A549 (cell line): ENCODE measurements at regions not wholly inside any gene's neighbourhood (a gene's known extent, or its start where the extent isn't known, plus 50 kb on each side); places are given as distances from the start of the nearest gene placed in this dataset.
"Not testable (repeated sequence)": the region's sequence is repeated elsewhere in the genome, so short reads cannot be mapped to it uniquely, and the experiment has no call there.

Source experiments
- CBX2 ChIP-seq: fragments of 200-600 bp; sonication (generic); IDR thresholded peaks from 2 replicates; pipeline ENCODE4 v1.6.1; 2016; ENCODE audit warnings: low read depth, mild to moderate bottlenecking, borderline replicate concordance
- HDAC2 ChIP-seq: fragments of 200-600 bp; sonication (generic); IDR thresholded peaks from 2 replicates; pipeline ENCODE4 v1.6.1; 2016
- JUN ChIP-seq, 2 experiments: fragments of >200 bp; sonication (Bioruptor Twin); formaldehyde crosslinking; IDR thresholded peaks; 2 replicates in 1 of 2; 3 replicates in 1 of 2; pipeline ENCODE4 v1.6.1; 2016 to 2017
- KDM1A ChIP-seq: fragments of 200-600 bp; sonication (generic); IDR thresholded peaks from 2 replicates; pipeline ENCODE4 v1.6.1; 2016; ENCODE audit warnings: low read depth, mild to moderate bottlenecking
- KDM5A ChIP-seq: fragments of 200-600 bp; sonication (generic); IDR thresholded peaks from 2 replicates; pipeline ENCODE4 v1.6.1; 2016; ENCODE audit warnings: antibody characterized with exemption, mild to moderate bottlenecking
- NPAS2 ChIP-seq: fragments of 250-450 bp; sonication (Bioruptor Pico); IDR thresholded peaks from 2 replicates; pipeline ENCODE4 v1.8.0; 2022; ENCODE audit warnings: mild to moderate bottlenecking, moderate library complexity, borderline replicate concordance
- ZFP36 ChIP-seq: fragments of 450-650 bp; IDR thresholded peaks from 2 replicates; pipeline ENCODE4 v1.6.1; 2014; ENCODE audit warnings: borderline replicate concordance; ENCODE audit not compliant: partially characterized antibody
- TF ChIP-seq, protein P1 (sequence below): fragments of >200 bp; sonication (Bioruptor Twin); formaldehyde crosslinking; IDR thresholded peaks from 3 replicates; pipeline ENCODE4 v1.5.1; 2016
- TF ChIP-seq, protein P2 (sequence below): IDR thresholded peaks from 2 replicates; pipeline ENCODE4 v1.6.1; 2012
- TF ChIP-seq, protein P3 (sequence below): fragments of 200-600 bp; sonication (generic); IDR thresholded peaks from 2 replicates; pipeline ENCODE4 v1.6.1; 2016; ENCODE audit warnings: antibody characterized with exemption, mild to moderate bottlenecking, moderate library complexity

DNA sequence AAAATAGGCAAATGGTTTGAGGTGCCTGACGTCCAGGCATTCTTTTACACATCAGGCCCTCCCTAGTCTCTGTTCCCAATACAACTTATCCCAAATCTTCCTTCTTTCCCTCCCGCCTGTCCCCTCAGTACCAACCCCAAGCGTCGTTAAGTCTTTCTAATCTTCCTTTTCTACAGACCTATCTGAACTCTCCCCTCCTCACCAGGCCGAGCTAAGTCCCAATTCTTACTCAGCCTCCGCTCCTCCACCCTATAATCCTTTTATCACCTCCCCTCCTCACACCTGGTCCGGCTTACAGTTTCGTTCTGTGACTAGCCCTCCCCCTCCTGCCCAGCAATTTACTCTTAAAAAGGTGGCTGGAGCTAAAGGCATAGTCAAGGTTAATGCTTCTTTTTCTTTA is 542.4 kb upstream of the HTR2C start:
- not testable (repeated sequence) for TF ChIP-seq NPAS2 (CRISPR knock-in tag); CBX2; ZFP36; KDM1A; HDAC2; KDM5A; JUN (IDR thresholded peaks at IDR 0.05)
- TF ChIP-seq, protein P1, sequence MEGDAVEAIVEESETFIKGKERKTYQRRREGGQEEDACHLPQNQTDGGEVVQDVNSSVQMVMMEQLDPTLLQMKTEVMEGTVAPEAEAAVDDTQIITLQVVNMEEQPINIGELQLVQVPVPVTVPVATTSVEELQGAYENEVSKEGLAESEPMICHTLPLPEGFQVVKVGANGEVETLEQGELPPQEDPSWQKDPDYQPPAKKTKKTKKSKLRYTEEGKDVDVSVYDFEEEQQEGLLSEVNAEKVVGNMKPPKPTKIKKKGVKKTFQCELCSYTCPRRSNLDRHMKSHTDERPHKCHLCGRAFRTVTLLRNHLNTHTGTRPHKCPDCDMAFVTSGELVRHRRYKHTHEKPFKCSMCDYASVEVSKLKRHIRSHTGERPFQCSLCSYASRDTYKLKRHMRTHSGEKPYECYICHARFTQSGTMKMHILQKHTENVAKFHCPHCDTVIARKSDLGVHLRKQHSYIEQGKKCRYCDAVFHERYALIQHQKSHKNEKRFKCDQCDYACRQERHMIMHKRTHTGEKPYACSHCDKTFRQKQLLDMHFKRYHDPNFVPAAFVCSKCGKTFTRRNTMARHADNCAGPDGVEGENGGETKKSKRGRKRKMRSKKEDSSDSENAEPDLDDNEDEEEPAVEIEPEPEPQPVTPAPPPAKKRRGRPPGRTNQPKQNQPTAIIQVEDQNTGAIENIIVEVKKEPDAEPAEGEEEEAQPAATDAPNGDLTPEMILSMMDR, result not testable (repeated sequence)
- TF ChIP-seq, protein P2, sequence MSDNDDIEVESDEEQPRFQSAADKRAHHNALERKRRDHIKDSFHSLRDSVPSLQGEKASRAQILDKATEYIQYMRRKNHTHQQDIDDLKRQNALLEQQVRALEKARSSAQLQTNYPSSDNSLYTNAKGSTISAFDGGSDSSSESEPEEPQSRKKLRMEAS, result not testable (repeated sequence)
- TF ChIP-seq, protein P3, sequence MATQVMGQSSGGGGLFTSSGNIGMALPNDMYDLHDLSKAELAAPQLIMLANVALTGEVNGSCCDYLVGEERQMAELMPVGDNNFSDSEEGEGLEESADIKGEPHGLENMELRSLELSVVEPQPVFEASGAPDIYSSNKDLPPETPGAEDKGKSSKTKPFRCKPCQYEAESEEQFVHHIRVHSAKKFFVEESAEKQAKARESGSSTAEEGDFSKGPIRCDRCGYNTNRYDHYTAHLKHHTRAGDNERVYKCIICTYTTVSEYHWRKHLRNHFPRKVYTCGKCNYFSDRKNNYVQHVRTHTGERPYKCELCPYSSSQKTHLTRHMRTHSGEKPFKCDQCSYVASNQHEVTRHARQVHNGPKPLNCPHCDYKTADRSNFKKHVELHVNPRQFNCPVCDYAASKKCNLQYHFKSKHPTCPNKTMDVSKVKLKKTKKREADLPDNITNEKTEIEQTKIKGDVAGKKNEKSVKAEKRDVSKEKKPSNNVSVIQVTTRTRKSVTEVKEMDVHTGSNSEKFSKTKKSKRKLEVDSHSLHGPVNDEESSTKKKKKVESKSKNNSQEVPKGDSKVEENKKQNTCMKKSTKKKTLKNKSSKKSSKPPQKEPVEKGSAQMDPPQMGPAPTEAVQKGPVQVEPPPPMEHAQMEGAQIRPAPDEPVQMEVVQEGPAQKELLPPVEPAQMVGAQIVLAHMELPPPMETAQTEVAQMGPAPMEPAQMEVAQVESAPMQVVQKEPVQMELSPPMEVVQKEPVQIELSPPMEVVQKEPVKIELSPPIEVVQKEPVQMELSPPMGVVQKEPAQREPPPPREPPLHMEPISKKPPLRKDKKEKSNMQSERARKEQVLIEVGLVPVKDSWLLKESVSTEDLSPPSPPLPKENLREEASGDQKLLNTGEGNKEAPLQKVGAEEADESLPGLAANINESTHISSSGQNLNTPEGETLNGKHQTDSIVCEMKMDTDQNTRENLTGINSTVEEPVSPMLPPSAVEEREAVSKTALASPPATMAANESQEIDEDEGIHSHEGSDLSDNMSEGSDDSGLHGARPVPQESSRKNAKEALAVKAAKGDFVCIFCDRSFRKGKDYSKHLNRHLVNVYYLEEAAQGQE, result not testable (repeated sequence)
